Kidney tubule cell (primary cell): ENCODE measurements at regions not wholly inside any gene's neighbourhood (a gene's known extent, or its start where the extent isn't known, plus 50 kb on each side); places are given as distances from the start of the nearest gene placed in this dataset.
"Not testable (repeated sequence)": the region's sequence is repeated elsewhere in the genome, so short reads cannot be mapped to it uniquely, and the experiment has no call there.

Experiments
- DNase-seq: peaks from one replicate; pipeline ENCODE4 v3.0.0-alpha.2; 2018; ENCODE audit warnings: low spot score

DNA sequence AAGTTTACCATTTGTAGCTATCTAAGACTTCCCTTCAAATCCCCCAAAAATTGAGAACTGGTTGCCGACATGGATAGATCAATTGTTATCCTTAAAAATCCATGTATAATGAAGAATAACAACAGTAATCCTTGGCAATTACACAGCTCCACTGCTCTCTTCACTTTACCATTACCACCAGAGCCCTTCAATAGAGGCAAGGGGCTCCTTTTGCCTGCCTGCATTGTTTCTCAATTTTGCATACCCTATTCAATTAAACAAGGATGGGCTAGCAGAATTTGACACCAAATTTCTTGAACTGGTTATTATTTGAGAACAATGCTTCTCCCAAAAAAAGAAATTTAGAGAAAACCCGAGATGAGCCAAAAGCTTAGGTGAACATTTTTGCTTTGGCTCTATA lies 387.8 kb upstream of the PKN2 start:
- DNase-seq = no peak

DNA sequence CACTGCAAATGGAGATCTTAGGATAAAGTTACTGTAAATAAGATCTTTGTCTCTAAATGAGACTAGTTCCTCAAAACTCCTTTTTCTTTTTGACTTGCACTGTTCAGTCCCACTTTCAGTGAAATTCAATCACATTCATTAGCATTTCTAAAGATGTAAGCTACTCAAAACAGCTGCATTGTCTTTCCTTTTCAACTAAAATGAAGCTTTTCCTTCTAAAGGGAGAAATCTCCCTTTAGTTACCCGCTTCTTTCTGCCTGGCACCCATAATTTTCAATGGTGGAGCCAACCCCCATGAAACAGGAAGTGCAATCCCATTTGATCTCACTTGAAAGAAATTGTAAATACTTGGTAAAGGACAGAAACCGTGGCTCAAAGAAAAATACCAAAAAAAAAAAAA lies 387.4 kb upstream of the PKN2 start:
- no peak for DNase-seq

GRCh38 chr1:88298506-88298905 lies 385.6 kb upstream of the PKN2 start:
- no peak for DNase-seq

DNA sequence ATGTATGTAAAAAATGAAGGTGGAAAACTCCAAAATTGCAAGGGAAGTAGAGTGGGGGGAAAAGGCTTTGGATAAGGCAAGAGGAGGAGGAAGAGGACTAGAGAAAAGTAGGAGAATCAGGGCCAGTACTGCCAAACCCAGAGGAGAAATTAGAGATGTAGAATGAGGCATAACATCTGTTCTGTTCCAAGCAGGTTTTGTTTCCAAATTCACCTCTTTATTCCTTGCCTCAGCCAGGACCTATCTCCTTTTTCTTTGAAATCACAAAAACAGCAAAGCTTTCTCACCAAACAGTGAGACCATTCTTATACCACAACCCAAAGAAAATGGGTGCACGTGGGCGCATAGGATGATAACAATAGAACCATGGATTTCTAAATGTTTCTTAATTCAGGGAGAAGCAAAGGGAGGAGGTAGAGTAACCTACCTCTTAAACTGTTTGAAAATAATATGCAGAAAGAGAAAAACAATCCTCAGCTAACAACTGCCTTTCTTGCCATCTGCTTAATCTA lies 383.3 kb upstream of the PKN2 start:
- no peak for DNase-seq

DNA sequence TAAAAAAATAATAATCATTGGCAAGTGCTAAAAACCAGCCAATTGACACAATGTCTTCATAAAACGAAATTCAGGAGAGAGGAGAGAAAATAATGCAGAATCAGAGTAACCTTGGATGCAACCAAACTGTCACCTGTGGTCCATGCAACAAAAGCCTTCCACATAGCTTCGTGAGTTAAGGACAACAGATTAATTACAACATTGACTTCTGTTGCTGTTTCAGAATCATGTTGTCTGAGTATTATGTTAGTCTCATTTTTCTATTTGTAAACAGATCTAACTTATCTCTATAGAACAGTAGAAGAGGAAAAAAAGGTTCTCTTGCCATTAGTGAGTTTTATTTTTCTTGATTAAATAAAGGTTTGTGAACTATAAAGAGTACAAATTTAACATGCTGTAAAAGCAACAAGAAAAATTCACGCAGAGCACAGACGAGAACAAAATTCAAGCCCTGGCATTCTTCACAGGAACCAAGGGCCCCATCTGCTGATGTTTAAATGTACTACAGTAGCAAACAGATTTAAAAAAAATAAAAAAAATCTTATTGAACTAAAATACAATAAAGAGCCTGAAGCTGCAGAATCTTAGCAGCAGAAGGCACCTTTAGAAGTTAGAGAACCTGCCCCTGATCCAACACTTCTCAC lies 381.1 kb upstream of the PKN2 start:
- peak; percentile 44 for DNase-seq

GRCh38 chr1:88311265-88311664 lies 372.8 kb upstream of the PKN2 start:
- no peak for DNase-seq

DNA sequence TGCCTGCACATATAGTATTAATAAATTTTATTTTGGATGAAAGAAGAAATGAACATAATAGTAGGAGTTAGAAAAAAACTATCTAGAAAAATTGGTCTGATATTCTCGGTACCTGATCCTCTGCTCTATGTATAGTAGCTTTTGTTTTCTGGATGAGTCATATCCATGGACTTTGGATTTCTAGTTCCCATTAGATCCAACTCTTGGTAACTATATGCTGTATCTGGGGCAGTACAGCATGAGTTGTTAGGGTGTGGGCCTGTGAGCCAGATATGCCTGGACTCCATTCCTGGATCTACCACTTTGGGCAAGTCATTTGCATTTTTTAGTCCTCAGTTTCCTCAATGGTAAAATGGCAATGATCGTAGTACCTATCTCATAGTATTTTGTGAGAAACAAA lies 372.2 kb upstream of the PKN2 start:
- no peak for DNase-seq

- DNase-seq = no peak
Measured at GRCh38 chr1:88317396-88317795, 366.7 kb upstream of the PKN2 start.

GRCh38 chr1:88318740-88319139 lies 365.3 kb upstream of the PKN2 start:
- no peak for DNase-seq

GRCh38 chr1:88320291-88320690 lies 363.8 kb upstream of the PKN2 start:
- DNase-seq = no peak

GRCh38 chr1:88321706-88322105 lies 362.4 kb upstream of the PKN2 start:
- DNase-seq = no peak

GRCh38 chr1:88324899-88325298 lies 359.2 kb upstream of the PKN2 start:
- DNase-seq = no peak

GRCh38 chr1:88327391-88328267 lies 356.4 kb upstream of the PKN2 start:
- peak; percentile 94 for DNase-seq

- DNase-seq = no peak
Measured at GRCh38 chr1:88330201-88330600, 353.9 kb upstream of the PKN2 start.

DNA sequence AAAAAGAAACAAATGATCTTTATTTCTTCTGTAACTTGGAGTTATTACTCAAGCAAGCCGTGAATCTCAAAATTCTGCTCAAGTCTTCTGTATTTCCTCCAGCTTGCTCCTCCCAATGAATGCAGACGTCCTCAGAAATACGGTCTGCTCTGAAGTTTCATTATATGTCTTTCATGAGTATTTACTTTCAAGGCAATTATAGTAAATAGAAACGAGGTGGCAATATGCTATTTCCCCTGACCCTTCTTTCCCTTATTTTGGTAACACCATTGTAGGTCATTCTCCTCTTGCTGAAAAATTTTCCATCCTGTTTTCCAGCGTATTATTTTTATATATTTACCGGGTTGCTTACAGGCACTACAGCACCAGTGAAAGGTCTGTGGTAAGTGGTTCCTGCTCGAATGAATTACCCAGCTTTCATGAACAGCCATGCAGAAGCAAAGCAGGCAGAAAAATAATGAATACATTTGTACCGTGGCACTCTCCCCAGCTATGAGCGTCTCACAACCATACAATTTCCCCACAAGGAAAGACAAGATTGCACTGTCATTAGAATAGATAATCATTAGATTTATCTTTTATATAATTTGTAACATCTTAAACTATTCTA lies 350.9 kb upstream of the PKN2 start:
- DNase-seq = no peak

DNA sequence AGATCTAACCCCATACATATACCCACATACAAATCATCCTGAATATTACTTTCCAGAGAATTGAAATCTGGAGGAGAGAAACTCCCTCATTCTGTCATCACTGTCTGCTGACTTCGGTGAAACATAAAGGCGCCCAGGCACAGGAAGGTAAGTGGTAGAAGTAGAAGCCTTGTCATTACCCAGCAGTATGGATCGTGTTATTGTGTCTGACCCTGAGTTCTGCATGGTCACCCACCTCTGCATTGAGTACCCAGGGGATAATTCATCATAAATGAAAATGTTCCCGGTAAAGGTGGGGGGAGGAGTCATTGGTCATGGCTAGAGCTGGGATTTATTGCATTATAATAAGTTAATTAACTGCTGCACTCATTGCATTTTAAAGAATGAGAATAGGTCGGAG lies 342.6 kb upstream of the PKN2 start:
- no peak for DNase-seq

DNA sequence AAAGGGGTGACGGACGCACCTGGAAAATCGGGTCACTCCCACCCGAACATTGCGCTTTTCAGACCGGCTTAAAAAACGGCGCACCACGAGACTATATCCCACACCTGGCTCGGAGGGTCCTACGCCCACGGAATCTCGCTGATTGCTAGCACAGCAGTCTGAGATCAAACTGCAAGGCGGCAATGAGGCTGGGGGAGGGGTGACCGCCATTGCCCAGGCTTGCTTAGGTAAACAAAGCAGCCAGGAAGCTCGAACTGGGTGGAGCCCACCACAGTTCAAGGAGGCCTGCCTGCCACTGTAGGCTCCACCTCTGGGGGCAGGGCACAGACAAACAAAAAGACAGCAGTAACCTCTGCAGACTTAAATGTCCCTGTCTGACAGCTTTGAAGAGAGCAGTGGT lies 342.0 kb upstream of the PKN2 start:
- not testable (repeated sequence) for DNase-seq

DNA sequence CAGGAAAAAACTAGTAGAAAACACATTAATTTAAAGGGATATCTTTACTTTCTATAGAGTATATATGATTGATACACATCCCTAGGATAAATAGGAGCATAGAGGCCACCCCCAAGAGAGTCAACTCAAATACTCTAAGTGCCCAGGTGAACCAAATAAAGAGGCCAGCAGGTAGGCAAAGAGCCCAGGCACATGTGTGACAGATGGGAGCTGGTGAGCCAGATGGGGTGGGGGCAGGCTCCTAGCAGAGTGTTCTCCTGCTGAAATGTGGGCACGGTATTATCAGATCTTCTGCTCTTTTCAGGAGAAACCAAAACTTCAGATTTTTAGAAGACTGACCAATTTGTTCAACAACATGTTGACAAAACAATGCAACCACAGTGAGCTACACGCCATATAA lies 333.4 kb upstream of the PKN2 start:
- no peak for DNase-seq

- DNase-seq = no peak
Measured at GRCh38 chr1:88351960-88352359, 332.1 kb upstream of the PKN2 start.

DNA sequence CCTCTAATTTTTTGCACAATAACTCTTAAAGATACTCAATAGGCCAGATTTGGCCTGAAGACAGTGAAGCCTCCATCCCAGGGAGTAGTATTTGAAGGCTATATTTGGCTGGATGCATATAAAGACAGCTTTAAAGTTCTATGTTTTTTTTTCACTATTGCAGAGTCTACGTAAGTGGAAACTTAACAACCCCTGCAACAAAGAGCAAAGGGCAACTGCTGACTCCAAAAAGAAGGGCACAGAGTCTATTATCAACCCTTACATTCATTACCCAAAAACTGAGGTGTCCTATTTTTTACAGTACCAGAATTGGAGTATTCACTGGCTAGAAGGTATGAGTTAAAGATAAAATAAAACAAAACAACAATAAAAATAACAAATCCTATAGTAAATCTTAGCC lies 329.8 kb upstream of the PKN2 start:
- no peak for DNase-seq

GRCh38 chr1:88357729-88358128 lies 326.3 kb upstream of the PKN2 start:
- DNase-seq = no peak

DNA sequence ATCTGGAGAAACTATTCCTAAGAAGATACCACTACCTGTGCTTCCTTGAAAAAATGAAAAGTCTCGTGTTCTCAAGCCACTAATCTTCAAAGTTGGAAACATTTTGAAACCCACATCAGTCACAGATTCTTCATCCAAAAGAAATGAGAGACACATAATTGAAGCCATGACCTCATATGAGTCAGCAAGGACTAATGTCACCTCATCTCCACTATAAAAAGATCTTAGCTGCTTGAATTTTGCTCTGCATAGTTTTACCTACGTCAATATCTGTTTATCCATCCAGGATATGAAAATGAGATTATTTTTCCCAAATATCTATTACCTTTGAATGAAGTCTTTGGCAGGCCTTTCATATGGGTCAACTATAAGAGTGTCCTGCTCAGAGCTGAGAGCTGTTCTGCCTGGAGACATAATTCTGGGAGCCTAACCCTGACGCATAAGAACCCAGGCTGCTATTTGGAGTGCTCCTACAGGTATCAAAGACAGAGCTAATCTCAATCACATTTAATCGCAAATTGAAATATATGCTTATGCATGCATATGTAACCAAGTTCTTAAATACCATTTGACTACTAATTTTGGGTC lies 312.5 kb upstream of the PKN2 start:
- peak; percentile 13 for DNase-seq

GRCh38 chr1:88375977-88376376 lies 308.1 kb upstream of the PKN2 start:
- no peak for DNase-seq
